ENCODE measurements at regions not wholly inside any gene's neighbourhood (a gene's known extent, or its start where the extent isn't known, plus 50 kb on each side); places are given as distances from the start of the nearest gene placed in this dataset.

GRCh38 chr18:1875219-1875618 lies 696.1 kb downstream of the METTL4 start:
- no peak for TF ChIP-seq CTCF (IDR thresholded peaks at IDR 0.05; ENCODE audit: insufficient read depth, low read depth, low read length)
- TF ChIP-seq EZH2 (IDR thresholded peaks at IDR 0.05; ENCODE audit: insufficient read depth, low read length) = no peak

All from astrocyte (in vitro differentiated cells and primary cell).